ENCODE measurements at regions not wholly inside any gene's neighbourhood (a gene's known extent, or its start where the extent isn't known, plus 50 kb on each side); places are given as distances from the start of the nearest gene placed in this dataset.
"Not testable (repeated sequence)": the region's sequence is repeated elsewhere in the genome, so short reads cannot be mapped to it uniquely, and the experiment has no call there.

GRCh38 chr20:29763821-29764511, 1493.5 kb upstream of the DEFB115 start:
- no peak for DNase-seq

- DNase-seq = not testable (repeated sequence)
Observed at GRCh38 chr20:29764922-29765610, 1492.4 kb upstream of the DEFB115 start.

- not testable (repeated sequence) for DNase-seq
Observed at GRCh38 chr20:29778033-29778432, 1479.4 kb upstream of the DEFB115 start.

- DNase-seq = not testable (repeated sequence)
Observed at GRCh38 chr20:29781217-29781616, 1476.2 kb upstream of the DEFB115 start.

GRCh38 chr20:29781891-29782290, 1475.6 kb upstream of the DEFB115 start:
- DNase-seq = not testable (repeated sequence)

- DNase-seq = not testable (repeated sequence)
Observed at GRCh38 chr20:29787456-29787855, 1470.0 kb upstream of the DEFB115 start.

GRCh38 chr20:29790510-29790909, 1467.0 kb upstream of the DEFB115 start:
- no peak for DNase-seq

- not testable (repeated sequence) for DNase-seq
Observed at GRCh38 chr20:29831508-29831907, 1426.0 kb upstream of the DEFB115 start.

- not testable (repeated sequence) for DNase-seq
Observed at GRCh38 chr20:29868014-29868413, 1389.5 kb upstream of the DEFB115 start.

- not testable (repeated sequence) for DNase-seq
Observed at GRCh38 chr20:29868688-29869087, 1388.8 kb upstream of the DEFB115 start.

GRCh38 chr20:29871816-29872215, 1385.6 kb upstream of the DEFB115 start:
- DNase-seq = not testable (repeated sequence)

- DNase-seq = peak; percentile 31
Observed at GRCh38 chr20:29873946-29874345, 1383.5 kb upstream of the DEFB115 start.

- no peak for DNase-seq
Observed at GRCh38 chr20:29874476-29875202, 1382.8 kb upstream of the DEFB115 start.

- not testable (repeated sequence) for DNase-seq
Observed at GRCh38 chr20:29875321-29876083, 1382.0 kb upstream of the DEFB115 start.

GRCh38 chr20:29876084-29876910, 1381.2 kb upstream of the DEFB115 start:
- DNase-seq = not testable (repeated sequence)

GRCh38 chr20:29876911-29877285, 1380.6 kb upstream of the DEFB115 start:
- no peak for DNase-seq

GRCh38 chr20:29877411-29878280, 1379.8 kb upstream of the DEFB115 start:
- DNase-seq = not testable (repeated sequence)

GRCh38 chr20:29878281-29878741, 1379.2 kb upstream of the DEFB115 start:
- peak; percentile 37 for DNase-seq

- no peak for DNase-seq
Observed at GRCh38 chr20:29878777-29879442, 1378.6 kb upstream of the DEFB115 start.

- not testable (repeated sequence) for DNase-seq
Observed at GRCh38 chr20:29881107-29881506, 1376.4 kb upstream of the DEFB115 start.
